HCT116 (cell line): ENCODE measurements at regions not wholly inside any gene's neighbourhood (a gene's known extent, or its start where the extent isn't known, plus 50 kb on each side); places are given as distances from the start of the nearest gene placed in this dataset.

Experiments used
- ATAC-seq: fragments of 200-7000 bp; cut with Tn5 transposase; 2 replicates; pipeline ENCODE4 v1.9.1; 2020; ENCODE audit warnings: mild to moderate bottlenecking, moderate library complexity
- BruUV-seq: library from RNA; stranded (reverse); fragments of 400-500 nt; replicated peaks from 2 replicates; lab custom pipeline; 2021; lab: Mats Ljungman, UMichigan
- CTCF ChIA-PET: fragments of 300-600 bp; sonication (Branson Sonifier 250); formaldehyde crosslinking; loops from one replicate; lab custom pipeline; 2021; ENCODE audit warnings: antibody characterized with exemption; lab: Charles Lee
- POLR2A ChIA-PET: fragments of 300-600, 350-600 bp; sonication (Branson Sonifier 250); formaldehyde crosslinking; loops from one replicate; lab custom pipeline; 2021; ENCODE audit warnings: antibody characterized with exemption; lab: Charles Lee
- RAD21 ChIA-PET, 2 experiments: fragments of 300-600 bp; sonication (Branson Sonifier 250); formaldehyde crosslinking; loops; one replicate each; lab custom pipeline; 2023; ENCODE audit warnings: low total read pairs in 2 of 2; ENCODE audit not compliant: uncharacterized antibody in 2 of 2, unreplicated experiment in 2 of 2, low non-redundant PET in 1 of 2; lab: Charles Lee
- DNase-seq: peaks from one replicate; pipeline ENCODE4 v3.0.0-alpha.2; 2010; ENCODE audit warnings: low read depth, low spot score
- H2AFZ ChIP-seq: fragments of 200-600 bp; shearing (Covaris generic), sonication (generic); 2 replicates; pipeline ENCODE4 v1.6.1; 2017; ENCODE audit warnings: low read depth, mixed run types, mixed read lengths, antibody characterized with exemption, low read length; ENCODE audit not compliant: poor library complexity, severe bottlenecking
- H3K27ac ChIP-seq: 2 replicates; pipeline ENCODE4 v1.5.1; 2012; ENCODE audit warnings: low read depth, low read length
- H3K27me3 ChIP-seq: fragments of 200-600 bp; sonication (generic); 2 replicates; pipeline ENCODE4 v1.6.1; 2016; ENCODE audit warnings: mixed run types, low read length, mixed read lengths; ENCODE audit not compliant: insufficient read depth
- H3K36me3 ChIP-seq, 2 experiments: fragments of 200-500 bp in 1 of 2; fragments of 200-600 bp in 1 of 2; sonication (Bioruptor generic) in 1 of 2; sonication (generic) in 1 of 2; 2 replicates each; pipeline versions ENCODE4 v1.5.1 to v1.6.1; 2014 to 2016; ENCODE audit warnings: low read length in 2 of 2, inconsistent platforms in 1 of 2, mixed read lengths in 1 of 2, mixed run types in 1 of 2; ENCODE audit not compliant: insufficient read depth in 2 of 2, control insufficient read depth in 1 of 2
- H3K4me1 ChIP-seq, 2 experiments: fragments of 200-600 bp in 1 of 2; sonication (generic) in 1 of 2; 2 replicates each; pipeline versions ENCODE4 v1.5.1 to v1.6.1; 2012 to 2017; ENCODE audit warnings: low read length in 2 of 2, inconsistent platforms in 1 of 2, mild to moderate bottlenecking in 1 of 2, mixed read lengths in 1 of 2, mixed run types in 1 of 2, moderate library complexity in 1 of 2; ENCODE audit not compliant: insufficient read depth in 2 of 2, control insufficient read depth in 1 of 2
- H3K4me2 ChIP-seq: fragments of 200-600 bp; sonication (generic); 2 replicates; pipeline ENCODE4 v1.6.1; 2017; ENCODE audit warnings: mixed run types, low read length, mixed read lengths
- H3K4me3 ChIP-seq, 2 experiments: fragments of 200-600 bp in 1 of 2; sonication (generic) in 1 of 2; replicated peaks in 1 of 2; 2 replicates each; pipeline ENCODE4 v1.5.1; 2011 to 2016; ENCODE audit warnings: low read length in 2 of 2, control low read depth in 1 of 2, low read depth in 1 of 2, mild to moderate bottlenecking in 1 of 2, mixed read lengths in 1 of 2, mixed run types in 1 of 2
- H3K79me2 ChIP-seq: fragments of 200-600 bp; sonication (generic); 2 replicates; pipeline ENCODE4 v1.6.1; 2017; ENCODE audit warnings: mild to moderate bottlenecking, mixed run types, low read length, moderate library complexity, mixed read lengths; ENCODE audit not compliant: insufficient read depth
- H3K9ac ChIP-seq: fragments of 200-600 bp; sonication (generic); 2 replicates; pipeline ENCODE4 v1.6.1; 2016; ENCODE audit warnings: low read length, mixed read lengths
- H3K9me2 ChIP-seq: fragments of 200-600 bp; sonication (generic), shearing (Covaris generic); 2 replicates; pipeline ENCODE4 v1.6.1; 2017; ENCODE audit warnings: mixed run types, mild to moderate bottlenecking, moderate library complexity; ENCODE audit not compliant: insufficient read depth
- H3K9me3 ChIP-seq, 2 experiments: fragments of 200-500 bp in 1 of 2; fragments of 200-600 bp in 1 of 2; sonication (Bioruptor generic) in 1 of 2; sonication (generic) in 1 of 2; 2 replicates each; pipeline ENCODE4 v1.6.1; 2014 to 2017; ENCODE audit warnings: low read length in 2 of 2, mixed read lengths in 2 of 2, inconsistent platforms in 1 of 2, low read depth in 1 of 2, mild to moderate bottlenecking in 1 of 2, mixed run types in 1 of 2, moderate library complexity in 1 of 2; ENCODE audit not compliant: control insufficient read depth in 1 of 2, insufficient read depth in 1 of 2
- H4K20me1 ChIP-seq: fragments of 200-600 bp; sonication (generic), shearing (Covaris generic); 2 replicates; pipeline ENCODE4 v1.6.1; 2017; ENCODE audit warnings: mixed run types, mild to moderate bottlenecking, moderate library complexity; ENCODE audit not compliant: insufficient read depth
- CEBPB ChIP-seq: IDR thresholded peaks from 2 replicates; pipeline ENCODE4 v1.6.1; 2012; ENCODE audit warnings: low read depth
- EGR1 ChIP-seq: IDR thresholded peaks from 2 replicates; pipeline ENCODE4 v1.6.1; 2012; ENCODE audit warnings: low read depth
- ELF1 ChIP-seq: IDR thresholded peaks from 2 replicates; pipeline ENCODE4 v1.6.1; 2012; ENCODE audit warnings: low read depth, borderline replicate concordance
- RAD21 ChIP-seq: IDR thresholded peaks from 2 replicates; pipeline ENCODE4 v1.6.1; 2012; ENCODE audit warnings: low read depth, mild to moderate bottlenecking
- SP1 ChIP-seq: IDR thresholded peaks from 2 replicates; pipeline ENCODE4 v1.6.1; 2012; ENCODE audit warnings: low read depth
- SRF ChIP-seq: IDR thresholded peaks from 2 replicates; pipeline ENCODE4 v1.6.1; 2012; ENCODE audit warnings: low read depth
- TCF7L2 ChIP-seq: IDR thresholded peaks from 2 replicates; pipeline ENCODE4 v1.7.0; 2011; ENCODE audit warnings: borderline replicate concordance, inconsistent platforms; ENCODE audit not compliant: insufficient read depth, insufficient read length; ENCODE audit errors: extremely low read depth
- YY1 ChIP-seq: IDR thresholded peaks from 2 replicates; pipeline ENCODE4 v1.6.1; 2011; ENCODE audit warnings: low read length, low read depth, moderate library complexity, mild to moderate bottlenecking; ENCODE audit not compliant: insufficient replicate concordance; ENCODE audit errors: extremely low read depth
- ZBTB33 ChIP-seq: IDR thresholded peaks from 2 replicates; pipeline ENCODE4 v1.6.1; 2011; ENCODE audit warnings: mild to moderate bottlenecking, low read length, moderate library complexity; ENCODE audit not compliant: insufficient replicate concordance; ENCODE audit errors: extremely low read depth
- intact Hi-C: fragments of 100-400 bp; cut with micrococcal nuclease; formaldehyde crosslinking; loops from 2 replicates; pipeline ENCODE4 v1.10.0; 2022

DNA sequence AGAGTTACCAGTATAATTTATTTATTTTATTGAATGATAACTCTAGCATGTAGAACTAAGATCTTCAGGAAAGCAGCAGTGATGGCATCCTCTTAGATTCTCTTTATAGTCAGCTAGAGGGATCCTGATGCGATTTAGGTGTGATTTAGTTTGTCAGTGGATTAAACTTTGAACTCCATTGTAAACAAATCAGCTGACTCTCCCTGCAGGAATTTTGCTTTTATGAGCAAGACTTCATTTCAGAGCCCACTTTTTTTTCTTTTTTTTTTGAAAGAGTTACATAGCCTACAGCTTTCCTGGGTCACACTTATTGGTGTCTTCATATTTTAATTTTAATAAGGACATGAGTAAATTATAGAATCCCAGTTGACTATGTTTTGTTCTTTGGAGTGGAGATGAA, 93.8 kb upstream of the SEMA6A start:
- TF ChIP-seq RAD21 (no peak), EGR1 (no peak), ZBTB33 (no peak), ELF1 (no peak), CEBPB (no peak), TCF7L2 (no peak), SRF (no peak), YY1 (no peak), SP1 (no peak)
- TF ChIP-seq, all 23 proteins: peak for 0
- Histone ChIP-seq H2AFZ (no peak overlapping the region), H3K4me1 (no peaks in the 10 kb centered on the region), H3K4me3 (no peak overlapping the region), H3K36me3 (no peaks in the 10 kb centered on the region), H4K20me1 (no peaks in the 10 kb centered on the region), H3K9ac (no peak overlapping the region), H3K9me2 (0 out of 2 replicates have a peak, but pooled peaks cover 2% of the 10 kb centered on the region), H3K9me3 (no peaks in the 10 kb centered on the region), H3K4me2 (no peak overlapping the region), H3K79me2 (no peaks in the 10 kb centered on the region), H3K27ac (no peak overlapping the region), H3K27me3 (no peaks in the 10 kb centered on the region)
- no TSS peak for BruUV-seq
- intact Hi-C loops, result no loop called here
- DNase-seq (no peak), ATAC-seq (no peak)
- POLR2A ChIA-PET, result no interaction called here
- CTCF ChIA-PET, result no interaction called here
- RAD21 ChIA-PET, result no interaction called here
